Cardiac muscle cell (in vitro differentiated cells and primary cell): ENCODE measurements at regions not wholly inside any gene's neighbourhood (a gene's known extent, or its start where the extent isn't known, plus 50 kb on each side); places are given as distances from the start of the nearest gene placed in this dataset.
A peak's percentile ranks its signal among the peaks of the same experiment; 100 is the strongest.

ENCODE experiments used
- DNase-seq, 2 donors: peaks; one replicate each; pipeline versions ENCODE4 v3.0.0 to v3.0.0-alpha.2; 2010 to 2017; ENCODE audit warnings: low read depth in 1 of 2, low spot score in 1 of 2
- H3K27ac ChIP-seq: fragments of 200-600 bp; sonication (generic); 2 replicates; pipeline ENCODE4 v1.5.1; 2016
- H3K27me3 ChIP-seq: fragments of 200-600 bp; sonication (generic); 2 replicates; pipeline ENCODE4 v1.6.0; 2016; ENCODE audit warnings: control low read depth
- H3K36me3 ChIP-seq: fragments of 200-600 bp; sonication (generic); 2 replicates; pipeline ENCODE4 v1.5.1; 2016; ENCODE audit warnings: control low read depth
- H3K4me1 ChIP-seq: fragments of 200-600 bp; sonication (generic); 2 replicates; pipeline ENCODE4 v1.8.1; 2017; ENCODE audit warnings: low read depth, mild to moderate bottlenecking, mixed run types
- H3K4me3 ChIP-seq: fragments of 200-600 bp; sonication (generic); 2 replicates; pipeline ENCODE4 v1.5.1; 2016; ENCODE audit warnings: mild to moderate bottlenecking
- H3K9me3 ChIP-seq: fragments of 200-600 bp; sonication (generic); 2 replicates; pipeline ENCODE4 v1.5.1; 2017; ENCODE audit warnings: low read depth, mild to moderate bottlenecking, control low read depth
- TF ChIP-seq, protein P1 (sequence below): IDR thresholded peaks from 2 replicates; pipeline ENCODE4 v1.5.1; 2012; ENCODE audit warnings: low read depth, mild to moderate bottlenecking, low read length

DNA sequence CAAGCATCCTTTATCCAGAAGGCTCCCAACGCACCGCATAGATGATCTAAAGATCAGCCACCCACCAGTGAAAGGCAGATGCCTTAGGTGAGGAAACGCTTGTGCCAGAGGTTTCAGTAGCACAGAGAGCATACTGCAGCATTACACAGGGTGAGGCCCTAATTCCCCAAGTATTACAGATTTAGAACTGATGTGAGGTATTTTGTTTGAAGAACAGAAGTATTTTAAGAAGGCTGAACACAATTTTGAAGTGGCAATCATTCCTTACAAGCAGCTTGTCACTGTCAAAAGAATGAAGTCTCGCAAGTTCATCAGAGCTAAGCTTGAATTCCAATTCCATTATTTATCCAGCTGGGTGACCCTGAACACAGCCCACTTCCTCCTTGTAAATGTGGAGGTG, 70.0 kb upstream of the FAT3 start:
- Histone ChIP-seq H3K9me3 (no peaks in the 10 kb centered on the region), H3K4me3 (no peak overlapping the region), H3K27me3 (no peaks in the 10 kb centered on the region), H3K4me1 (no peaks in the 10 kb centered on the region), H3K27ac (no peak overlapping the region), H3K36me3 (no peaks in the 10 kb centered on the region)
- DNase-seq, result no peak
- TF ChIP-seq, protein P1, sequence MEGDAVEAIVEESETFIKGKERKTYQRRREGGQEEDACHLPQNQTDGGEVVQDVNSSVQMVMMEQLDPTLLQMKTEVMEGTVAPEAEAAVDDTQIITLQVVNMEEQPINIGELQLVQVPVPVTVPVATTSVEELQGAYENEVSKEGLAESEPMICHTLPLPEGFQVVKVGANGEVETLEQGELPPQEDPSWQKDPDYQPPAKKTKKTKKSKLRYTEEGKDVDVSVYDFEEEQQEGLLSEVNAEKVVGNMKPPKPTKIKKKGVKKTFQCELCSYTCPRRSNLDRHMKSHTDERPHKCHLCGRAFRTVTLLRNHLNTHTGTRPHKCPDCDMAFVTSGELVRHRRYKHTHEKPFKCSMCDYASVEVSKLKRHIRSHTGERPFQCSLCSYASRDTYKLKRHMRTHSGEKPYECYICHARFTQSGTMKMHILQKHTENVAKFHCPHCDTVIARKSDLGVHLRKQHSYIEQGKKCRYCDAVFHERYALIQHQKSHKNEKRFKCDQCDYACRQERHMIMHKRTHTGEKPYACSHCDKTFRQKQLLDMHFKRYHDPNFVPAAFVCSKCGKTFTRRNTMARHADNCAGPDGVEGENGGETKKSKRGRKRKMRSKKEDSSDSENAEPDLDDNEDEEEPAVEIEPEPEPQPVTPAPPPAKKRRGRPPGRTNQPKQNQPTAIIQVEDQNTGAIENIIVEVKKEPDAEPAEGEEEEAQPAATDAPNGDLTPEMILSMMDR, result no peak

DNA sequence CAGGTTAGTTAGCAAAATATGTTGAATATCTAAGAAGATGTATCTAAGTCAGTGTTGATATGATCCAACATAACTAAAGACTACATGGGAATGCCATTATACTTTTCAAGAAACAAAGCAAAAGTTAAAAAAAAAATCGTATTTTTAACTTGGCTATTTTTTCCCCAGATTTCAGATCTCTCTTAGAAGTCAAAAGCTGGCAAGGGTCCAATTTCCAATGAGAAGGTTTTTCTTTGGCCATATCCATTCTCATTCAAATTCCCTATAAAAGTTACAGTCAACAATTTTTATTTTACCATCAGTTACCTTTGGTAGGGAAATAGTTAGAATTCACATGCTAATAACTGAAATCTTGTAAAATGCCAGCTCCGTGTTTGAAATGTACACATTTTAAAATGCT, 70.5 kb upstream of the FAT3 start:
- Histone ChIP-seq H3K4me1 (no peaks in the 10 kb centered on the region), H3K9me3 (no peaks in the 10 kb centered on the region), H3K27ac (no peak overlapping the region), H3K36me3 (no peaks in the 10 kb centered on the region), H3K27me3 (peaks cover under 1% of the 10 kb centered on the region), H3K4me3 (no peak overlapping the region)
- DNase-seq, result no peak
- TF ChIP-seq, protein P1, result no peak

DNA sequence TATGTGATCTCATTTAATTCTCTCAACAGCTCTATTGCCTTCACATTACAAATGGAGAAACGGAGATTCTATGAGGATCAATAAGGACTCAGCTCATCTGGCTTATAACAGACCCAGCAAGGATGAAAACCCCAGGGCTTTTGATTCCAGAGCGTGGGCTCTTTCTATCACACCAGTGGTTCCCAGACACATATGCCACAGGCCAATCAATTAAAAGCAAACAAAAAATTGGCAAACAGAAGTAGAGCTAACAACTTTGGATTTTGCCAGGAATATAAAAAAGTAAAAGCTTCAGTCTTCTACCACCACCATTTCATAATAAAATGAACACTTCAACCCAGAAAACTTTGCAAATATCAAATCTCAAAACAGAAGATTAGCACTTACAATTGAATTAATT, 71.1 kb upstream of the FAT3 start:
- Histone ChIP-seq H3K9me3 (no peaks in the 10 kb centered on the region), H3K4me1 (no peaks in the 10 kb centered on the region), H3K36me3 (no peaks in the 10 kb centered on the region), H3K27ac (no peak overlapping the region), H3K4me3 (no peak overlapping the region), H3K27me3 (peaks cover 7% of the 10 kb centered on the region)
- TF ChIP-seq, protein P1, result no peak
- DNase-seq, result no peak

DNA sequence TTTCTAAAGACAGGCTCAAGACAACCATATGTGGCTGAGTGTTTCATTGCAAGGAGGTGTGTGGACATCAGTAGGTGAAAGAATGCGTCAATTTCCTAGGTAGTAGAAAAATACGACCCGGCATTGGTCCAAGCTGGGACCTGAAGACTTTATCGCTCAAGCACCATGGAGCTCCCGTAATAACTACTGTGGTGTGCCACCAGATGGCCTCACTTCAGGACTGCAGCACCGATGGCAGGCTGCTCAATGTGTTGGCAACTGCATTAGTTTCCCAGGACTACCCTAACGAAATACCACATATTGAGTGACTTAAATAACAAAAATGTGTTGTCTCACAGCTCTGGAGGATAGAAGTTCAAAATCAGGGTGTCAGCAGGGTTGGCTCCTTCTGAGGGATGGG, 72.4 kb upstream of the FAT3 start:
- no peak overlapping the region for H3K4me3 ChIP-seq
- no peaks in the 10 kb centered on the region for H3K4me1 ChIP-seq
- H3K9me3 ChIP-seq, result no peaks in the 10 kb centered on the region
- no peaks in the 10 kb centered on the region for H3K36me3 ChIP-seq
- H3K27ac ChIP-seq, result no peak overlapping the region
- H3K27me3 ChIP-seq, result peaks cover 8% of the 10 kb centered on the region
- TF ChIP-seq, protein P1, result no peak
- DNase-seq, result no peak

DNA sequence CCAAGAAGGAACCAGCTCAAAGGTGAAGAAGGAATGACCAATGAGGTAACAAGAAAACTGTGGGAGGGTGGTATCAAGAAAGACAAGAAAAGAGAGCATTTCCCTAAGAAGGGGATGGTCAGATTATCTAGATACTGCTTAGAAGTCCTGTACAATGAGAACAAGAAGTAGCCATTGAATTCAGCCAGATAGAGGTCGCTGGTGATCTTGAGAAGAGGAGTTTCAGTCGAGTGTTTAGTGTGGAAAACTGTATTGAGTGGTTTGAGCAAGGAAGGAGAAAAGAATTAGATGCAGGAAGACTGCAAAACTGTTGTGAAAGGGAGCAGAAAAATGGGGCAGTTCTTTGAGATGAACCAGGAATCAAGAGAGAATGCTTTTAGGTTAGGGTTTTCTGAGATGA, 74.6 kb upstream of the FAT3 start:
- Histone ChIP-seq H3K27me3 (peaks cover 8% of the 10 kb centered on the region), H3K27ac (no peak overlapping the region), H3K36me3 (no peaks in the 10 kb centered on the region), H3K4me1 (no peaks in the 10 kb centered on the region), H3K9me3 (no peaks in the 10 kb centered on the region), H3K4me3 (no peak overlapping the region)
- TF ChIP-seq, protein P1, result no peak
- peak in 1 of 2 donors; percentile 6 for DNase-seq

DNA sequence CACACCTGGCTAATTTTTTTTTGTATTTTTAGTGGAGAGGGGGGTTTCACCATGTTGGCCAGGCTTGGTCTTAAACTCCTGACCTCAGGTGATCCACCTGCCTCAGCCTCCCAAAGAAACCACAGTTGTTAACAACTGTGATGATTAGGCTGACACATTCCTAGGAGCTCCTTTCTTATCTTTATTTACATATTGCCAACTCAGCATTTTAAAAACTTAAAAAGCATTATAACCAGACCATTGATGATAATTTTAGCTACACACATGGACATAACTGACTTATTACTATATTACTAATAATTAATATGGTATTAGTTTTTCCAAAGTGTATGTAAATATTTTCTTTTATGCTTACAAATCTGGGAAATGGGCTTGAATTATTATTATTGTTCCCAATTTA, 82.9 kb upstream of the FAT3 start:
- TF ChIP-seq, protein P1, result no peak
- no peak for DNase-seq

More for the DNA sequence above, 82.9 kb upstream of the FAT3 start:
- no peak overlapping the region for H3K27ac ChIP-seq
- H3K4me1 ChIP-seq, result no peaks in the 10 kb centered on the region
- H3K27me3 ChIP-seq, result no peaks in the 10 kb centered on the region
- no peaks in the 10 kb centered on the region for H3K36me3 ChIP-seq
- no peak overlapping the region for H3K4me3 ChIP-seq
- H3K9me3 ChIP-seq, result no peaks in the 10 kb centered on the region
